ENCODE measurements at regions not wholly inside any gene's neighbourhood (a gene's known extent, or its start where the extent isn't known, plus 50 kb on each side); places are given as distances from the start of the nearest gene placed in this dataset.

GRCh38 chr13:50513300-50513877, 330.1 kb downstream of the DLEU7 start:
- in situ Hi-C loops (cut with MboI; ENCODE audit: low sequenced_read_pairs), result no loop called here

- in situ Hi-C loops (cut with MboI; ENCODE audit: low sequenced_read_pairs), result no loop called here
Observed at GRCh38 chr13:50514249-50514648, 329.2 kb downstream of the DLEU7 start.

GRCh38 chr13:50518131-50518530, 325.4 kb downstream of the DLEU7 start:
- in situ Hi-C loops (cut with MboI; ENCODE audit: low sequenced_read_pairs), result no loop called here

GRCh38 chr13:50518781-50519201, 324.7 kb downstream of the DLEU7 start:
- in situ Hi-C loops (cut with MboI; ENCODE audit: low sequenced_read_pairs), result no loop called here

- in situ Hi-C loops (cut with MboI; ENCODE audit: low sequenced_read_pairs), result no loop called here
Observed at GRCh38 chr13:50519866-50520265, 323.6 kb downstream of the DLEU7 start.

GRCh38 chr13:50521006-50521830, 322.3 kb downstream of the DLEU7 start:
- in situ Hi-C loops (cut with MboI; ENCODE audit: low sequenced_read_pairs), result no loop called here

GRCh38 chr13:50521831-50522149, 321.7 kb downstream of the DLEU7 start:
- in situ Hi-C loops (cut with MboI; ENCODE audit: low sequenced_read_pairs), result no loop called here

- in situ Hi-C loops (cut with MboI; ENCODE audit: low sequenced_read_pairs), result no loop called here
Observed at GRCh38 chr13:50522506-50522905, 321.0 kb downstream of the DLEU7 start.

GRCh38 chr13:50523307-50523706, 320.2 kb downstream of the DLEU7 start:
- in situ Hi-C loops (cut with MboI; ENCODE audit: low sequenced_read_pairs), result no loop called here

- in situ Hi-C loops (cut with MboI; ENCODE audit: low sequenced_read_pairs), result no loop called here
Observed at GRCh38 chr13:50524560-50524959, 318.9 kb downstream of the DLEU7 start.

- in situ Hi-C loops (cut with MboI; ENCODE audit: low sequenced_read_pairs), result no loop called here
Observed at GRCh38 chr13:50526661-50527071, 316.8 kb downstream of the DLEU7 start.

GRCh38 chr13:50527188-50527587, 316.3 kb downstream of the DLEU7 start:
- in situ Hi-C loops (cut with MboI; ENCODE audit: low sequenced_read_pairs), result no loop called here

GRCh38 chr13:50527612-50528509, 315.6 kb downstream of the DLEU7 start:
- in situ Hi-C loops (cut with MboI; ENCODE audit: low sequenced_read_pairs), result no loop called here

GRCh38 chr13:50529154-50529882, 314.2 kb downstream of the DLEU7 start:
- in situ Hi-C loops (cut with MboI; ENCODE audit: low sequenced_read_pairs), result no loop called here

- in situ Hi-C loops (cut with MboI; ENCODE audit: low sequenced_read_pairs), result no loop called here
Observed at GRCh38 chr13:50531917-50532899, 311.3 kb downstream of the DLEU7 start.

GRCh38 chr13:50535050-50535449, 308.4 kb downstream of the DLEU7 start:
- in situ Hi-C loops (cut with MboI; ENCODE audit: low sequenced_read_pairs), result no loop called here

- in situ Hi-C loops (cut with MboI; ENCODE audit: low sequenced_read_pairs), result no loop called here
Observed at GRCh38 chr13:50537029-50537428, 306.5 kb downstream of the DLEU7 start.

- in situ Hi-C loops (cut with MboI; ENCODE audit: low sequenced_read_pairs), result no loop called here
Observed at GRCh38 chr13:50539791-50540530, 303.5 kb downstream of the DLEU7 start.

GRCh38 chr13:50543141-50543540, 300.4 kb downstream of the DLEU7 start:
- in situ Hi-C loops (cut with MboI; ENCODE audit: low sequenced_read_pairs), result no loop called here

Measured in HL-60/S4 (cell line).